NCI-H1417 treated with DMSO at 0.1 percent for 48 hours (cell line): ENCODE measurements at regions not wholly inside any gene's neighbourhood (a gene's known extent, or its start where the extent isn't known, plus 50 kb on each side); places are given as distances from the start of the nearest gene placed in this dataset.
"Not testable (repeated sequence)": the region's sequence is repeated elsewhere in the genome, so short reads cannot be mapped to it uniquely, and the experiment has no call there.

ENCODE experiments used
- DNase-seq: peaks from one replicate; lab custom pipeline; 2025; lab: John Stamatoyannopoulos, UW

- DNase-seq = no peak
These were observed 299.2 kb upstream of the ZNF608 start for GRCh38 chr5:125045646-125046045.

- DNase-seq = no peak
These were observed 300.4 kb upstream of the ZNF608 start for GRCh38 chr5:125046838-125047237.

GRCh38 chr5:125047871-125048270 is 301.4 kb upstream of the ZNF608 start:
- no peak for DNase-seq

- no peak for DNase-seq
These were observed 303.6 kb upstream of the ZNF608 start for GRCh38 chr5:125049721-125050702.

GRCh38 chr5:125050926-125051325 is 304.5 kb upstream of the ZNF608 start:
- no peak for DNase-seq

DNA sequence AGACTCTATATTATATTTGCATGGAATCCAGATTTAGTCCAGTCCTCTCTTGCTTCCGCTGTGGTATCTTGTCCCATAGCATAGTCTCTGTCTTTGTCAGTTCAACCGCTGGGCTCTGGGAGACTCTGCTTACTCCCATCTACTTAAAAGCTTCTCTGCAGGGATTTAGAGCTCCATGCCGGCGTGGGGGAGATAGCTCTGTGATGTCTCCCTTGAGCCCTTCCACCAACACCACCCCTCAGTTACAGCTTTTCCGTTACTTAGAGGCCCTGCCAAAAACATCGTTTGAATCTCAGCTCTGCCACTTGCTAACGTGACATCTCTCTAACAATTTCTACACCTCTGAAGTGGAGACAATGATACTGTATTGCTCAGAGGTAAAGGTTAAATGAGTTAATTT is 306.1 kb upstream of the ZNF608 start:
- no peak for DNase-seq

DNA sequence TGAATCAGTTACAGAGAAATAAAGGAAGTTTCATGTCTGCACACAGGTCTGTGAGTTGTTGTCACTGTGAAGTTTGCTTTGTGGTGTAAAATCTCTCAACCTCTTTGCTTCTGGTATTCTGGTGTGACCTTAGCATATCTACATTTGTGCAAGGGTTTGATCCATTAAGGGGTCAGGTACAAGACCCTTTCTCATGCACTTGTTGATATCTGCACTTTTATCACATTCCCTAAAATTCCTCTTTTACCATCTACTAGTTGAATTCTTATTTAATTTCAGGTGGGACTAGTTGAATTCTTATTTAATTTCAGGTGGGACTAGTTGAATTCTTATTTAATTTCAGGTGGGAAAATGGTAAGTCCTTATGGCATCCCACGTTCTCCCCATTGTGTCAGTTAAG is 306.7 kb upstream of the ZNF608 start:
- no peak for DNase-seq

DNA sequence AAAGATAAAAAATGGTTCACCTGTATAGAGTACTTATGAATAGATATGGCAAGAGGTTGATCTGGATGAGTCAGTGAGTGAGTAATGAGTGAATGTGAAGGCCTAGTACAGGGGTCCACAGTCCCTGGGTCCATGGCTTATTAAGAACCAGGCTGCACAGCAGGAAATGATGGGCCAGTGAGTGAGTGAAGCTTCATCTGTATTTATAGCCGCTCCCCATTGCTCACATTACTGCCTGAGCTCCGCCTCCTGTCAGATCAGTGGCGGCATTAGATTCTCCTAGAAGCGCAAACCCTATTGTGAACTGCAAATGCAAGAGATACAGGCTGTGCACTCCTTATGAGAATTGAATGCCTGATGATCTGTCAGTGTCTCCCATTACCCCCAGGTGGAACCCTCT is 307.7 kb upstream of the ZNF608 start:
- DNase-seq = no peak

DNA sequence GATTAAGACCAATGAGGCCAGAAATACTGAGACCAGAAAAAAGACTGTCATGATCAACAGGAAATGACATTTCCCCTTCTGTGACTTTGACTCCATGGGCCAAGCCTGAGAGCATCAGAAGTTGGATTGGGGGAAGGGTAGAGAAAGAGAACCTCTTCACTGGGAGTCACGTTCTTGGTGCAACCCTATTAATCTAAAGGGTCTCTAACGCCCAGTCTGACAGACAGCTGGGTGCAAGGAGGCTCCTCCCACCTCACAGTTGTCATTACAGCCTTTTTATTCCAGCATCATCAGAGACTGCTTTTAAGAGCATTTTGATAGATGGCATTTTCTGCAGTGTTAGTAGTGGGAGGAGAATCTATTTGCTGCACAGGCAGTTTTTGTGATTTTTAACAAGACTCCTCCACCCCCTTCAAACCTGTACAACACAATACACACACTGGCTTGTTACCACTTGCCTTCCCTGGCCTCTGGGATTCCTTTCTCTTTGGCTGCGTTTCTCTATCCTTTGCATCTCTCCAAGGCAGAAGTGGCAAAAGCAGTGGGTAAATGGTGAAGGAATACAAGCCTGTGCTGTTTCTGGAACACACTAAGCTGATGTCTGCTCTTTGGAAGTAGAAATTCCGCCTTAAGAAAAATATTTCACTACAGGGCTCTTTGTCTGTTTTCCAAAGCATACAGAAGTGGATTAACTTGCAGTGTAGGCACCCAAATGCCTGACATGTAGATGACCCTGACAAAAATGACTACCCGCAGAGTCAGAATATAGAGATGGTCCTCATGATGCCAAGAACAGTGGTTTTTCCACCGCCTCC is 310.4 kb upstream of the ZNF608 start:
- DNase-seq = no peak

DNA sequence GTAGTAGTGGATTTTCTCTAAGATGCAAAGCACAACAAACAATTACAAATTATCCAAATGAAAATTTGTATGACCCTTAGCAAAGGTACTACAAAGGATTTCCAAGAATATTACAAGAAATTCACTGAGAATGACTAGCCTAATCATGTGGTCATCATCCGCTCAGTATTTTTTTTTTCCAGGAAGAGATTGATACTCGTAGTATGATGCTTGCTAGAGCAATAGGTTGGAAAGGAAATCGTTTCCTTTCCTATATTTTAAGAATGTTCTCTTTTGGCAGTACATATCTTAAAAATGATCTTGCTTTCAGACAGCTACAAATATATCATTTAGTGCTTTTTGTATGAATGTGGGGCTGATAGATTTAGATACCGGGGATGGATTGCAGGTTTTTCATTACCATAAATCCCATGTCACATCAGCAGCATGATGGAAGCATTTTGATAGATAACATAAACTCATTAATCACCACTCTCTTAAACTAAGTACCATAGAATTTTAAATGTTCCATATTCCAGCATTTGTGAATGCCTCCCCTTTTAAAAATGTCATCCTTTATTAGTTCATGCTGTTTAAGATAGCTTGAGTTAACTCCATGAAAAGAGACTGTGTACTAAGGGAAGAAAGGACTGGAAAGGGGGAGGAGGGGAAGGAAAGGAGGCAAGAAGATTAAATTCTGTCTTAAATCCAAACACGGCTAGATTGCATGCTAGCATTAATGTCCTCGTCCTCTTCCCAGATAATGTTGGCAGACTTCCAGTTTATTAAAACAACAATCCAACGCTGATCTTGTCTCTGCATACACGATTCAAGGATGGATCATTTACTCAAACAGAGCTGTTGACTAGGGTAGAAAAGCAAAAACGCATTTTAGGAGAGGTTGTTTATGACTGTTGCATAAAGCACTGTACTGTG is 311.7 kb upstream of the ZNF608 start:
- peak; percentile 2 for DNase-seq

DNA sequence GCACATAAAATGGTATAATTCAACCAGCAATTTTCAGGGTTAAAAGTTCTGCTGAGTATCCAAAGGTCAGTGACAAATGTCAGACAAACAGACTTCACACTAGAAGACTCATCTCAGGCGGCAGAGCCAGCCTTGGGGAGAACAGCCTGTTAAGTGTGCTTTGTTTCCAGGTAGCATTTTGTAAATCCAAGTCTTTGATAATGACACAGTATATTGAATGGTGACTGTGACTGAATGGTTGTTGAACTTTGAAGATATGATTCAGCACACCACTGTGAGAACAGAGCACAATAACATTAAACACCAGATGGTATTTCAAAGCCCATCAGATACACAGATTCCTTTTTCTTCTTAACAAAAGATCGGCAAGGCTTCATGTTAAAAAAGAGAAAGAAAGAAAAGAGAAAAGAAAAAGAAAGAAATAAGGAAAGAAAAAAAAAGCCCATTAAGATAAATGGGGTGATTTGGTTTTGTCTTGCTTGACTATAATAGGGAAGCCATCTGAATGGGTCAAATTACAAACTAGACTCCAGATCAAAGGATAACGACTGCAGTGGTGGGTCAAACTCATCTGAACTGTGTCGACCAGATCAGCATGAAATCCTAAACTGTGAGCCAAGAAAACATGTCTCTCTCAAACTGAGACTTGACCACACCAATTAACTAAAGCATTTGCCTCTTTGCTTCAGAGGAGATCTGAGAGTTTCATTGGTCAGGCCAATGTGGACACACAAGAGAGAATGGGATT is 313.0 kb upstream of the ZNF608 start:
- DNase-seq = no peak

- no peak for DNase-seq
These were observed 315.3 kb upstream of the ZNF608 start for GRCh38 chr5:125061726-125062125.

DNA sequence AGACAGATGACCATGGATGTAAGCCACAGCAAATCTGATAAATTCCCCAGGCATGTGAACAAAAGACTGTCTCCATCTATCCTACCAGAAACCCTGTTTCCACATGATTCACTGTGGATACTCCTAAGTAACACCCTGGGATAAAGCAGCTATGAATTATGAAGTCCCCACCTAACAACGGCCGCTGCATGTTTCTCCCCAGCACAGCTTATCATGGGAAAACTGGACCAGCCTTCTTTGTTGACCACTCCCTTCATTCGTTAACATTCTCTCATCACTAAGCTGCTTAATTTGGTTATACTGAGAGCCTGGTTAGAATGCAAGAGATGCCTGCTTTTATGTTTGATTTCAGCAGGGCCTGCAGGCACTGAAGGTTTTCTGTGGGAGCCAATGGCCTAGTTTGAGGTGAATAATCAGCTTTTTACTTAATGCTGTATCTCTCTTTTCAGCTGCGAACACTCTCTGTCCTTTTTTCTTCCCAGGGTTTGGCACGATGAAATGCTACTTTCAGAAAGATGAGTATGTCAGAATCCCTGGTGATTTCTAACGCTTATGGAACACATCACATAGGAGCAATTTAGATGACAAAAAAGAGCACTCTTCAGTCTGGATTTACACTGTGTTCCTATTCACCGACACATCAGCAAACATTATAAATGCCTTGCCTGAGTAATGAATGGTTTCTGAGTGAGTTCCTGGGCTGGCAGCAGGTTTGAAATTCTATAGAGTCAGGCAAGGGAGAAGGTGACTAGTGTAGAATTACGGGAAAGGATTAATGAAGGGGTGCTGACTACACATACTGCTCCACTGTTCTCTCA is 318.4 kb upstream of the ZNF608 start:
- no peak for DNase-seq

- no peak for DNase-seq
These were observed 319.3 kb upstream of the ZNF608 start for GRCh38 chr5:125065741-125066140.

GRCh38 chr5:125070961-125071360 is 324.5 kb upstream of the ZNF608 start:
- DNase-seq = no peak

- no peak for DNase-seq
These were observed 326.7 kb upstream of the ZNF608 start for GRCh38 chr5:125073090-125073489.

DNA sequence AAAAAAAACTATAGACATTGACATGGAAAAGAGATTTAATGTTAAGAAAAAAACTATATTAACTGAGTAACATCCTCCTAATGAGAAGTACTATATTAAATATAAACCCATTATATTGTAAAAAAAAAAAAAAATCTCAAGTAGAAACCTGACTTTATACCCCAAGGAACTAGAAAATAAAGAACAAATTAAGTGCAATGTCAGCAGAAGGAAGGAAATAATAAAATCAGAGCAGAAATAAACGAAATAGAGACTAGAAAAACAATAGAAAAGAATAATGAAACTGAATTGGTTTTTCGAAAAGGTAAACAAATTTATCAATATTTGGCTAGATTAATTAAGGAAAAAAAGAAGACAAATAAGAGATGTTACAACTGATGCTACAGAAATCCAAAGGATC is 329.1 kb upstream of the ZNF608 start:
- no peak for DNase-seq

DNA sequence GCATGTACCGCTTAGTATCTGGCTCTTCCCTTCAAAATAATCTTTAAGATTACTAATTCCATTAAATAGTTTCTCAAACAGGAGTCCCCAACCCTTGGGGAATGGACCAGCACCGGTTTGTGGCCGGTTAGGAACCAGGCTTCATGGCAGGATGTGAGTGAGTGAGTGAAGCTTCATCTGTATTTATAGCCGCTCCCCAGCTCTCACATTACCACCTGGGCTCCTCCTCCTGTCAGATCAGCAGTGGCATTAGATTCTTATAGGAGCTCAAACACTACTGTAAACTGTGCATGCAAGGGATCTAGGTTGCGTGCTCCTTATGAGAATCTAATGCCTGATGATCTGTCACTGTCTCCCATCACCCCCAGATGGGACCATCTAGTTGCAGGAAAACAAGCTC is 332.6 kb upstream of the ZNF608 start:
- DNase-seq = not testable (repeated sequence)

- DNase-seq = no peak
These were observed 334.7 kb upstream of the ZNF608 start for GRCh38 chr5:125081101-125081500.

DNA sequence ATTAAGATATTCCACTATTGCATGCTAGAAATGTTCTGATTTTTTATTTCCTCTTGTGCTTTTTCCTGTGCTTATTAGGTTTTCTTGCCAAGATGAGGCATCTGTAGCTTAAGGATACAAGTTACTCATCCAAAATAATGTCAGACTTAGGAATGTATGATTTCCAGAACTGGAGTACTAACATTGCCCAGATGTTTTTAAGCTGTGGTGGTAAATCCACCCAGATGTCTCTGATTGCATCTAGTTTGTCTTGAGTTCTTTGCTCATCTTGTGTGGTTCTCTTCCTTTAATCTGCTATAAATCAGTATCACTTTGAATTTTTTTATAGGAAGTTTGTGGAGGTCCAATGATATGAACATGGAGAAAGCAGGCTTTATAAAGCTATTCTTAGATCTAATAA is 337.5 kb upstream of the ZNF608 start:
- DNase-seq = no peak
